ENCODE measurements at regions not wholly inside any gene's neighbourhood (a gene's known extent, or its start where the extent isn't known, plus 50 kb on each side); places are given as distances from the start of the nearest gene placed in this dataset.

DNA sequence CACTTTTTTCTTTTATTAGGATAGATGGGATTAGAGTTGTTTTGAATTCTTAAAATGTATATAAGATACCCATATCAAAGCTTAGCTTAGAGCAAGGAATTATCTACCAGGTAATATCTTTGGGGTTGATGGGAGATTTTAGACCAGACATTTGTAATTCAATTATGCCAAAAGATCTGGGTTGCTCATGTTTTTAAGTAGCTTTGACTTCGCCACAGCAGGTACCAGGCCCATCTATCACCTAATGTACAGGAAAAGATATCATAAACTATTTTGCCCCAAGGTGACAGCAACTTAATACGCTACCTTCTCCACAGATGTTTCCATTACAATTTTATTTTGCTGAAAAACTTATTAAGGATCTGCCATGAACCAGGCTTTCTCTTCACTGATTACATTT lies 514.6 kb upstream of the ADAMTS9 start:
- no peak overlapping the region for H3K4me3 Mint-ChIP-seq
- H3K27ac Mint-ChIP-seq, result peak overlapping the region; percentile 44 to 67 (median 63)
- H3K9me3 Mint-ChIP-seq, result no peaks in the 10 kb centered on the region
- H3K36me3 Mint-ChIP-seq (ENCODE audit: low read depth), result no peaks in the 10 kb centered on the region
- TF ChIP-seq, protein P1, sequence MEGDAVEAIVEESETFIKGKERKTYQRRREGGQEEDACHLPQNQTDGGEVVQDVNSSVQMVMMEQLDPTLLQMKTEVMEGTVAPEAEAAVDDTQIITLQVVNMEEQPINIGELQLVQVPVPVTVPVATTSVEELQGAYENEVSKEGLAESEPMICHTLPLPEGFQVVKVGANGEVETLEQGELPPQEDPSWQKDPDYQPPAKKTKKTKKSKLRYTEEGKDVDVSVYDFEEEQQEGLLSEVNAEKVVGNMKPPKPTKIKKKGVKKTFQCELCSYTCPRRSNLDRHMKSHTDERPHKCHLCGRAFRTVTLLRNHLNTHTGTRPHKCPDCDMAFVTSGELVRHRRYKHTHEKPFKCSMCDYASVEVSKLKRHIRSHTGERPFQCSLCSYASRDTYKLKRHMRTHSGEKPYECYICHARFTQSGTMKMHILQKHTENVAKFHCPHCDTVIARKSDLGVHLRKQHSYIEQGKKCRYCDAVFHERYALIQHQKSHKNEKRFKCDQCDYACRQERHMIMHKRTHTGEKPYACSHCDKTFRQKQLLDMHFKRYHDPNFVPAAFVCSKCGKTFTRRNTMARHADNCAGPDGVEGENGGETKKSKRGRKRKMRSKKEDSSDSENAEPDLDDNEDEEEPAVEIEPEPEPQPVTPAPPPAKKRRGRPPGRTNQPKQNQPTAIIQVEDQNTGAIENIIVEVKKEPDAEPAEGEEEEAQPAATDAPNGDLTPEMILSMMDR (IDR thresholded peaks at IDR 0.05; ENCODE audit: unreplicated experiment in 3 of 3), result no peak
- peaks cover 35% of the 10 kb centered on the region for H3K4me1 Mint-ChIP-seq
- peaks cover 5% of the 10 kb centered on the region for H3K27me3 Mint-ChIP-seq (ENCODE audit: low read depth)

DNA sequence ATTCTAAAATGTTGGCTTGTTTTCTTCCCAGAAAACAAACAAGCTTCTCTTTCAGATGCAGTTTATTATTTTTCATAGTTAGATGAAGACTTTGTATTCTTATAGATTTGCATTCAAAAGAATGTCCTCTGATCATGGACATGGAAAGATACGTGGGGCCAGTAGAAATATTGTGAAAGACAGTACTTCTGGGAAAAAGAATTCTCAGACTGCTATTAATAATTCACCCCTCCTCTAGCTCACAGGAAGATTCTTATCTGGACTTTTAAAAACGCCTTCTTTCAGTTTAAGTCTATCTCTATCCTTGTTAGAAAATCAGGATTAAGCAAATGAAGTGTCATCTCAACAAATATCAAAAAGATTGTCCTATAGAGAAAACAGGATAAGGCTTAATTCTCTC lies 514.1 kb upstream of the ADAMTS9 start:
- TF ChIP-seq, protein P1 (IDR thresholded peaks at IDR 0.05; ENCODE audit: unreplicated experiment in 3 of 3), result no peak
- H3K27me3 Mint-ChIP-seq (ENCODE audit: low read depth), result peaks cover 5% of the 10 kb centered on the region
- H3K4me1 Mint-ChIP-seq, result peaks cover 40% of the 10 kb centered on the region
- H3K36me3 Mint-ChIP-seq (ENCODE audit: low read depth), result no peaks in the 10 kb centered on the region
- H3K27ac Mint-ChIP-seq, result peak overlapping the region; percentile 44 to 67 (median 63)
- H3K9me3 Mint-ChIP-seq, result no peaks in the 10 kb centered on the region
- no peak overlapping the region for H3K4me3 Mint-ChIP-seq

DNA sequence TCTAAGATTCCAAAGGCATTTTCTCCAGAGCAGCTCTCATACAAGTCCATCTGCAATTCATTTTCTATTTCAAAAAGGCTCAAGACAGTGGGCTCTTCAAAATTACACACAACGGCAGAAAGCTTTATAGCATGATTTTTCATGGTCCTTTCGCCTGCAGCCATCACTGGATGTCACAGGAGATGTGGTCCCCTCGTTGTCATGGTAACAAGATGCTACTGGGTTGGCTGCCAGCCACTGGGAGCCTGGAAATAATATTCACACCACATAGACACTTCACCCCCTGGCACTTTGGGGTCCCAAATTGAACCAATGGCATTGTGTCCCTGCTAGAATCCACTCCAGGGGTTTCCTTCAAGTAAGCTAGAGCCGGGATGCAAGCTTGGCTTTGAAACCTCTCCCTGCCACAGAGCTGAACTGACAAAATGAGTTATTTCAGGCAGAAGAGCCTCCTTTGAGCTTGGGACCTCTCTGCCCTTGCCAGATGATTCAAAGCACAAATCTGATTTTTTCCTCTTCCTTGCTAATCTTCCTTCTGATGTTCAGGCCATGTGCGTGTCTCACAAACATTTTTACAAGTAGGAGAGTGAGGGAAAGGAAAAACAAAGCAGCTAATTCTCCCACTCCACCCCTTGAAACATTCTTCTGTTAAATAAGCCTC lies 512.6 kb upstream of the ADAMTS9 start:
- Mint-ChIP-seq H3K4me1 (peaks cover 52% of the 10 kb centered on the region), H3K9me3 (no peaks in the 10 kb centered on the region), H3K27ac (peak overlapping the region; percentile 44 to 63 (median 51)), H3K4me3 (no peak overlapping the region), H3K36me3 (ENCODE audit: low read depth) (no peaks in the 10 kb centered on the region), H3K27me3 (ENCODE audit: low read depth) (peaks cover 5% of the 10 kb centered on the region)
- TF ChIP-seq, protein P1 (IDR thresholded peaks at IDR 0.05; ENCODE audit: unreplicated experiment in 3 of 3), result no peak

DNA sequence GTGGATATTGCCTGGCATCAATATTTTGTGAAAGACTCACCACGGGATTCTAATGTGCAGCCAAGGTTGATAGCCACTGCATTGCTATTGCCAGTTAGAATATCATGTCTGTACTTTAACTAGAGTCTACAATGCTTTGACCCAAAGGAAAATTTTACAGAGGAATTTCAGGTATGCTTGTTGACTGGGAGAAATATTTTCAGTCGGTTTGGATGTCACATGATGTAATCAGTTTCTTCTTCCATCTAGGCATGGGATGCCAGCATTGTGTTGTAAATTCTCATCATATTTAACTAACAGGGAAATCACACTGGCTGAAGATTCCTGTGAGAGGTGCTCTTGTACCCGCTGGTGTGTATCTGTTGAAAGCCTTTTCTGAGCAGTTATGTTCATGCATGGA lies 508.9 kb upstream of the ADAMTS9 start:
- H3K9me3 Mint-ChIP-seq, result no peaks in the 10 kb centered on the region
- no peak overlapping the region for H3K4me3 Mint-ChIP-seq
- H3K27me3 Mint-ChIP-seq (ENCODE audit: low read depth), result peaks cover 9% of the 10 kb centered on the region
- TF ChIP-seq, protein P1 (IDR thresholded peaks at IDR 0.05; ENCODE audit: unreplicated experiment in 3 of 3), result no peak
- H3K4me1 Mint-ChIP-seq, result peaks cover 46% of the 10 kb centered on the region
- no peaks in the 10 kb centered on the region for H3K36me3 Mint-ChIP-seq (ENCODE audit: low read depth)
- peak overlapping the region in 2 of 3 experiments; percentile 14 to 47 for H3K27ac Mint-ChIP-seq

DNA sequence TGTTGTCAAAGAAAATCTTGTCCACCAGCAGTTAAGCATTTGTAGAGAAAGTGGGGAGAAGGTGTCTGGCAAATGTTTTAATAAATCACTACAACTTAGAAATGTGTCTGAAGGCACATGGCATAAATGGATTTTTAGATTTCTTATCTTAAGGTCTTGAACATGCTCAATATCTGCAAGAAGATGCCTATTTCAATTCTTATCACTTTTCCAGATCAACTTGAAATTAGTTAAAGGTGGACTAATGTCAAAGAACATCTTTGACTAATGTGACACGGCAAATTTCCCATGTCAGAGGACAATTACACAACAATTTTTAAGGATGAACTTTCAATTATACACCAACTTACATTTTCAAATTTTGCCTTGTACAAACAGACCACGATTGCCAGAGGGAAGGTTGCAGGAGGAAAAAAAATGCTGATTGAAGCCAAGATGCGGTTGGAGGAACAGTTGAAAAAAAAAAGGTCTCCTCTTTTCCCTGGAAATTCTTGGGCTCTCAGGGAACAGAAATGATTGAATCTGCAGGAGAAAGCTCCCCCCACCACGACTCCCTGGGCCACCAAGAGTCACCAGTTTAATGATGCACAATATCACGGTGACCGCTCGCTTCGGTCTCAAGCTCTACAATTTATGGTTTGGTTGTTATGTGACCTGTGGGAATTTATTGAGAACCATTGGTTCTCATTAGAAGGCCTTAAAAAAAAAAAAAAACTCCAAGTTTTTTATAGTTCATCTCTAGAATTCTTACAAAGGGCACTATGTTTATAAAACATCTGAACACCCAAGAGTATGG lies 507.6 kb upstream of the ADAMTS9 start:
- H3K9me3 Mint-ChIP-seq, result no peaks in the 10 kb centered on the region
- no peak overlapping the region for H3K4me3 Mint-ChIP-seq
- TF ChIP-seq, protein P1 (IDR thresholded peaks at IDR 0.05; ENCODE audit: unreplicated experiment in 3 of 3), result no peak
- H3K27me3 Mint-ChIP-seq (ENCODE audit: low read depth), result peaks cover 6% of the 10 kb centered on the region
- H3K36me3 Mint-ChIP-seq (ENCODE audit: low read depth), result no peaks in the 10 kb centered on the region
- H3K27ac Mint-ChIP-seq, result peak overlapping the region in 1 of 3 experiments; percentile 64
- peaks cover 47% of the 10 kb centered on the region for H3K4me1 Mint-ChIP-seq

Measured in nephron (organoid).